ENCODE measurements at regions not wholly inside any gene's neighbourhood (a gene's known extent, or its start where the extent isn't known, plus 50 kb on each side); places are given as distances from the start of the nearest gene placed in this dataset.

DNA sequence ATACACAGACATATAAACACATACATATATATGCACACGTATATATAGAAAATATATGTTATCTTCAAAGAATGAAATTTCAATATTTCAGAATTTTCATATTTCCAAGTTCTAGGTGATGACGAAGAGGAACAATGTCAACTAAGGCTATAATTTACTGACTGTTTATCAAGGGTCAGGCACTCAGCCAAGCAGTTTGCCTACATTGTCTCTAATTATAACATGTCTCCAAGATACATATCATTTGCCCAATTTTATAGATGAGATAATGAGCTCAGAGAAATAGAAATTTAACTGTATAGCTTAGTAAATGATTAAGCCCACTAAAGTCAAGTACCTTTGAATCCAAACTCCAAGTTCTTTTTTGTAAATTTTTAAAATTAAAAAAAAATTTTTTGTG lies 99.9 kb upstream of the PLSCR4 start:
- TF ChIP-seq, protein P1, sequence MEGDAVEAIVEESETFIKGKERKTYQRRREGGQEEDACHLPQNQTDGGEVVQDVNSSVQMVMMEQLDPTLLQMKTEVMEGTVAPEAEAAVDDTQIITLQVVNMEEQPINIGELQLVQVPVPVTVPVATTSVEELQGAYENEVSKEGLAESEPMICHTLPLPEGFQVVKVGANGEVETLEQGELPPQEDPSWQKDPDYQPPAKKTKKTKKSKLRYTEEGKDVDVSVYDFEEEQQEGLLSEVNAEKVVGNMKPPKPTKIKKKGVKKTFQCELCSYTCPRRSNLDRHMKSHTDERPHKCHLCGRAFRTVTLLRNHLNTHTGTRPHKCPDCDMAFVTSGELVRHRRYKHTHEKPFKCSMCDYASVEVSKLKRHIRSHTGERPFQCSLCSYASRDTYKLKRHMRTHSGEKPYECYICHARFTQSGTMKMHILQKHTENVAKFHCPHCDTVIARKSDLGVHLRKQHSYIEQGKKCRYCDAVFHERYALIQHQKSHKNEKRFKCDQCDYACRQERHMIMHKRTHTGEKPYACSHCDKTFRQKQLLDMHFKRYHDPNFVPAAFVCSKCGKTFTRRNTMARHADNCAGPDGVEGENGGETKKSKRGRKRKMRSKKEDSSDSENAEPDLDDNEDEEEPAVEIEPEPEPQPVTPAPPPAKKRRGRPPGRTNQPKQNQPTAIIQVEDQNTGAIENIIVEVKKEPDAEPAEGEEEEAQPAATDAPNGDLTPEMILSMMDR (conservative IDR thresholded peaks at IDR 0.05): no peak
- TF ChIP-seq ZFX (IDR thresholded peaks at IDR 0.05): no peak
- no peak overlapping the region for H3K27ac ChIP-seq

DNA sequence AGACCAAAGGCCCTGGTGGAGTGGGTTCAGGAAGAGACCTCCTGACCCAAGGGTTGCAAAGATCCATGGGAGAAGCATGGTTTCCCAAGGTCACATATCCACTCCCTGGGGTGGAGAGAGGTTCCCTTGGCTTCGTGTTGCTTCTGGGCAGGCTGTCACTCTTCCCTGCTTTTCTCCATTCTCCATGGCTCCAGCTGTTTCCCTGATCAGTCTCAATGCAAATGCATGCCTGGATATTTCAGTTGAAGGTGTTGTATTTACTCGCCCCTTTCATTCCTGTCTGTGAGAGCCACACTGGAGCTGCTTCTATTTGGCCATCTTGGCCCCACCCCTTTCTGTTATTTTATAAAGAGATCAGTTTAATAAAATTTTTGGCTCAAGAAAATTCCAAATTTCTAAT lies 95.0 kb upstream of the PLSCR4 start:
- no peak for TF ChIP-seq ZFX (IDR thresholded peaks at IDR 0.05)
- TF ChIP-seq, protein P1 (conservative IDR thresholded peaks at IDR 0.05): no peak
- H3K27ac ChIP-seq: no peak overlapping the region

DNA sequence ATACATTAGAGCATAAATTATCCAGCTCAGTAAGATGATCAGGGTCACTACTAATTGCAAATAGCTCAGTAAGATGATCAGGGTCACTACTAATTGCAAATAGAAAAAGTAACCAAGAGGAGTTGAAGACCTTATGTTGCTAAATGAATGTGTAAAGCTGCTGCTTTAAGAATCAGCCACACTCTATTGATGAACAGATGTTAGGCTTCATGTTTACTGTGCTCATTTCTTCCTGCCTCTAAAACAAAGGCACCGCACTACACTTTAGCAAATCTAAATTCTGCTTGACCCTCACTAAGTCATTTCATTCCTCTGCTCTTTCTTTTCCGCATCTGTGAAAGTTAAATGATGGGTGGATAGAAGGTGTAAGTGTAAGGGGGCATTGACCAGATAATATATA lies 92.6 kb upstream of the PLSCR4 start:
- TF ChIP-seq ZFX (IDR thresholded peaks at IDR 0.05): no peak
- TF ChIP-seq, protein P1 (conservative IDR thresholded peaks at IDR 0.05): no peak
- no peak overlapping the region for H3K27ac ChIP-seq

DNA sequence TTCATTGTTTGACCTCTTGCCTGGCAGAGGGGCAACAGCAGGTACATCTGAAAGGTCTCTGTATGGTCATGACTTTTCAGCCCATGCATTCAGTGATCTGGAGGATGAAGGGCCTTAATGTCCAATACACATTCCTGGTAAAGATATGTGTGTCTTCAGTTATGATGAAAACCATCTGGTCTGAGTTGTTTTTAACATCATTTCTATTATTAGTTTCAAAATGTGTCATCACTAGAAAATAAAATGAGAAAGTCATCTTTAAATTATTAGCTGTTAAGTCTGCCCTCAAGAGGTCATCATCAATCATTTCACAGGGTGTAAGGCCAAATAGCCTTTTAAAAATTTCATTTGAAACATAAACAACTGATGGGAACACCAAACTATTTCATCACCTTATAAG lies 92.1 kb upstream of the PLSCR4 start:
- no peak overlapping the region for H3K27ac ChIP-seq
- TF ChIP-seq, protein P1 (conservative IDR thresholded peaks at IDR 0.05): no peak
- no peak for TF ChIP-seq ZFX (IDR thresholded peaks at IDR 0.05)

DNA sequence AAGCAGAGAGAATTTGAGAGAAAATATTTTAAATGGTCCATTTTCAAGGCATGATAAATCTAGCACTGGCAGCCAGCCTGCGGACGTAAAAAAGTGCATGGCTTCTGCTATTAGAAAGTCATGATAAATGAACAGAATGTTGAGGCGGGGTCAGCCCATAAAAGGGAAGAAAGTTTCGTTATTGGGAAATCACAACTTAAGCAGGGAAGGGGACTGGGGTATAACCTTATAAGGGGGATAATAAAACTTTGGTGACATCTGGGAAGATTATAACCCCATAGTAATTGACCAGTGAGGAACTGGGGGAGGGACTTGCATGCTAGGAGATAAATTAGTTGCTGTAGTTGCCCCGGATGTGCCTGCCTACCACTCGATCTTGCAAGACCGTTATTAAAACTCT lies 88.4 kb upstream of the PLSCR4 start:
- TF ChIP-seq, protein P1 (conservative IDR thresholded peaks at IDR 0.05): no peak
- no peak for TF ChIP-seq ZFX (IDR thresholded peaks at IDR 0.05)

DNA sequence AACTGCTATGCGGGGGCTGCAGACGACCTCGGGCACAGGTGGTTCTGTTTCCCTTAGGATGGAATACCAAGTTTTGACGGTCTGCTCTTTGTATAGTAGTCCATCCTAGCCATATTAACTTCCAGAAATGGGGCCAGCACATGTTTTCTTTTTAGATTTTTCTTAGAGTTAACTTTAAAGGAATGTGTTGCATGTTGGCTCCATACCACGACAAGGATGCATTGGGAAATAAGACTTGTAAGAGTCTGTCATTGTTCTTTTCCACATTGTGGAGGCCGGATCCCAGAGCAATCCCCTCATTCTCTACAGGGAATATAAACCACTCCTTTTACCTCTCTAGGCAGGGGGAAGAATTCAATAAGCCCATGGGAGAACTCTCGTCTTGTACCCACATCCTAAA lies 87.1 kb upstream of the PLSCR4 start:
- no peak for TF ChIP-seq ZFX (IDR thresholded peaks at IDR 0.05)
- TF ChIP-seq, protein P1 (conservative IDR thresholded peaks at IDR 0.05): no peak
- no peak overlapping the region for H3K27ac ChIP-seq

More for the DNA sequence above, 88.4 kb upstream of the PLSCR4 start:
- H3K27ac ChIP-seq: no peak overlapping the region

DNA sequence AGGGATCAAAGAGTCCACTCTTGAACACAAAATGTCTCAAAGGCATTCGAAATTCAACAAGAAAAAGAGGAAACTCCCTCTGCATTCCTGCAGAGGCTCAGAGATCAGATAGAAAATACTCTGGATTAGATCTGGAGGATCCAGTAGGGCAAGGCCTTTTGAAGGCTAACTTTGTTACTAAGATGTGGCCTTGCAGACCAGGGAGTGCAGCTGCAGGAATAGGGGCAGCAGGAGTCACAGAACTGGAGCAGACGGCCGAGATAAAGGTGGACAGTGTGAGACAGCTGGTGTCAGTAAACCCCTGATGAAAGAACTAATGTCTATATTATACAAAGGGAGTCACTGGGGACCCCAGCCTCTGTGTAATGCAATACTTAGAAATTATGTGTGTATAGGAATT lies 84.5 kb upstream of the PLSCR4 start:
- no peak for TF ChIP-seq ZFX (IDR thresholded peaks at IDR 0.05)
- TF ChIP-seq, protein P1 (conservative IDR thresholded peaks at IDR 0.05): no peak
- H3K27ac ChIP-seq: no peak overlapping the region

Data from C4-2B (cell line).